HG03558 (cell line): ENCODE measurements at regions not wholly inside any gene's neighbourhood (a gene's known extent, or its start where the extent isn't known, plus 50 kb on each side); places are given as distances from the start of the nearest gene placed in this dataset.

Source experiments
- ATAC-seq: cut with Tn5 transposase; IDR thresholded peaks from one replicate; pipeline ENCODE4 v1.9.1; 2021; ENCODE audit warnings: moderate number of reproducible peaks; ENCODE audit not compliant: unreplicated experiment; ENCODE audit errors: extremely low read depth

DNA sequence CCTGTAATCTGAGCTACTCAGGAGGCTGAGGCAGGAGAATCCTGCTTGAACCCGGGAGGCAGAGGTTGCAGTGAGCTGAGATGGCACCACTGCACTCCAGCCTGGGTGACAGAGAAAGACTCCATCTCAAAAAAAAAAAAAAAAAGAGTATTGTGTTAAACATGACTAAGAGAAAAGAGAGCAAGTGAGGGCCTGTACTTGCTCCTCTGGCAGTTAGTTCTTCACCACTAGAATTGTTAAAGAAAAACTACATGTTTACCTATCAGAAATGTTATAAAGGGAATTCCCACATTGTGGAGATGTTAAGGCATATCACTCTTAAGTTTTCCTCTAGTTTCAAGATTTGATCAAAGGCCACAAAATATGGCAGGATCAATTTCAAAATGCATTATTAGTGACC, 75.4 kb upstream of the LRATD1 start:
- ATAC-seq = no peak

DNA sequence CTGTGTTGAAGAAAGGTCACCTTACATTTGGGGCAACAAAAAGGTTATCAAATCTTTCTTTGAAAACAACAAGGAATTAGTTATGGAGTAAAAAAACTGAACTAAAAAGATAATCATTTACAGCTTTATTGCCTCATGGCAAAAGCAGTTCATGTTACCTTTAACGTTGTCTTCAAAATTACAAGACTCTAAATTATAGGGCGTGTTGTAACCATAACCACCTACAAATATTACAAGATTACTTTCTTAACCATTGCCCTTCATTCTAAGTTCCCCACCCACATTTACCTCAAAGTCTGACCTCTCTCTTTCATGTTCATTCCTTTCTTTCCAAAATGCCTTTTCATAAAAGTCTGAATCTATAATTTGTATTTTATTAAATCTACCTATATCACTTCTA, 74.6 kb upstream of the LRATD1 start:
- ATAC-seq = no peak

DNA sequence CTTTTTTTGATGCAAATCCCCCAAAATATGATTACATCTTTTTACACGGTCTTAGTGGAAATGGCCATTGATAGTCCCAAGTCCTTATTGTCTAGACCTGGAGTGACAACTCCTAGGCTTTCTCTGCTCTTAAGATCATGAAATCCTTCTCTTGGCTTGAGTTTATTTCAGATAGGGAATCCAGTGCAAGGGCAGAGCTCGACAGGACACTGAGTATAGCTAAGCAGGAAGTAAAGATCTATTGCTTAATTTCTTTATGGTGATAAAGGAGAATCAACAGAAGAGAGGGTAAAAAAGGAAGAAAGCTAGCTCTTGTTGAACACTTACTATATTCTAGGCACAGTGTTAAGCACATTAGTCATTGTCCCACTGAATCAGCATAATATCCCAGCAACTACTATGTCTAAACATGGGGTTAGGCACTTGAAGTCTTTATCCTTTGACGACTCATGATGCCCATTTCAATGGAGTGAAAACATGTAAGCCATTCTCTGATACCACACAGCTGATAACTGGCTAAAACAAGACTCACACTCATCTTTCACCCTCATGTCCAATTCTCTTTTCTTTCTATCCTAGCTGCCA, 74.1 kb upstream of the LRATD1 start:
- no peak for ATAC-seq

DNA sequence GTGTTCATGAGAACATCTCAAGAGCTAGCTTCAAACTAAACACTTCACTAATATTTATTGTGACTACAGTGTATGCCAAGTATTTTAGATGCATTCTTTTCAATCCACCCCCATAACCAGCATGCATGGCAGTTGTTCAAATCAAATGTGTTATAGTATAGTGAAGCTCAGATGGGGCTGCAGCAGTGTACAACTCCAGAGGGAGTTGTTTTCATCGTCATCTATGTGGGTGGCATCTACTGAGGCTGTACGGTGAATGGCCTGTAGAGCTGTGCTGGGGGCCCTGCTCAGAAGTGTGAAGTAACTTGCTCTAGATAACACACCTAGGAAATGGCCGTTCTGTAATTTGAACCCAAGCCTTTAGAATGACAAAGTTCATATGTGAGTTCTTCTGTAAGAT, 71.8 kb upstream of the LRATD1 start:
- ATAC-seq = no peak

DNA sequence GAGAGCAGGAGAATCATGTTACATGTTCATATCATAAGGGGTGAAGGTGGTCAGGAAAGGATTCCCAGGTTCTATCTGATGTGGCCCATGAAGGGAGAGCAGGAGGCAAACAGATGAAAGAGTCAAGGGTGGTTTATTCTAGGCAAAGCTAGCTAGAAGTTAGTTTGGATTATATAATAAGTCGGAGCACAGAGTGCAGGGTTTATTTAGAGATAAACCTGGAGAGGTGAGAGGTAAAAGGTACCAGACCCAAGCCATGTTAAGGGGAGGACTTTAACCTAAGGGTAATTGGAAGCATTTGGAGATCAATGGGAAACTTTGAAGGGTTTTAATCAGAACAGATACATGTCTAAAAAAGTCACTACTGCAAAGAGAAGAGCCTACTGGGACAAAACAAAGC, 69.2 kb upstream of the LRATD1 start:
- ATAC-seq = no peak

- no peak for ATAC-seq
Observed at GRCh38 chr2:14565666-14566065, 66.9 kb upstream of the LRATD1 start.

GRCh38 chr2:14567561-14567960, 65.0 kb upstream of the LRATD1 start:
- no peak for ATAC-seq

DNA sequence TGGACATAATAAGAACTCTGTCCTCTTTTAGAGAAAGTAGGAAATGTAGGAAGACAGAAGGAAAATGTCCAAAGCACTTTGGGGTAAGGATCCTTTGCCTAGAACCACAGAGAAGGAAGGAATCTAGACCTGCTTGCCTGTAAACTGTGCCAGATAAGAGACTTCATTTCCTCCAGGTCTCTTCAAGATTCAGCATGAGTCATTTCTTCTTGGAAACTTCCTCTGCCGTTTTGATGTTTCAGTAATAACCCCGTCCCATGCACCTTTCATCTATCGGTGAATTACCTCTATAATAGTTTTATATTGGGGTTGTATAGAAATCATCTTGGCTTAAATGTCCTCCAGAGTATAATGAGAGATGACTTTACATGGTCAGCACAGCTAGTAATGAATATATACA, 63.2 kb upstream of the LRATD1 start:
- no peak for ATAC-seq

- no peak for ATAC-seq
Observed at GRCh38 chr2:14572633-14573032, 59.9 kb upstream of the LRATD1 start.

- no peak for ATAC-seq
Observed at GRCh38 chr2:14577843-14578242, 54.7 kb upstream of the LRATD1 start.
